GM23248 (cell line): ENCODE measurements at regions not wholly inside any gene's neighbourhood (a gene's known extent, or its start where the extent isn't known, plus 50 kb on each side); places are given as distances from the start of the nearest gene placed in this dataset.

Experiments used
- EZH2 ChIP-seq: fragments of 200-600 bp; sonication (generic); IDR thresholded peaks from 2 replicates; pipeline ENCODE4 v1.6.1; 2018; ENCODE audit warnings: antibody characterized with exemption, mild to moderate bottlenecking; ENCODE audit not compliant: insufficient read depth, poor library complexity, severe bottlenecking
- EZH2phosphoT487 ChIP-seq: fragments of 200-600 bp; sonication (generic); IDR thresholded peaks from 2 replicates; pipeline ENCODE4 v1.6.1; 2018; ENCODE audit warnings: antibody characterized with exemption, moderate library complexity, mild to moderate bottlenecking, low read depth; ENCODE audit not compliant: insufficient read depth

DNA sequence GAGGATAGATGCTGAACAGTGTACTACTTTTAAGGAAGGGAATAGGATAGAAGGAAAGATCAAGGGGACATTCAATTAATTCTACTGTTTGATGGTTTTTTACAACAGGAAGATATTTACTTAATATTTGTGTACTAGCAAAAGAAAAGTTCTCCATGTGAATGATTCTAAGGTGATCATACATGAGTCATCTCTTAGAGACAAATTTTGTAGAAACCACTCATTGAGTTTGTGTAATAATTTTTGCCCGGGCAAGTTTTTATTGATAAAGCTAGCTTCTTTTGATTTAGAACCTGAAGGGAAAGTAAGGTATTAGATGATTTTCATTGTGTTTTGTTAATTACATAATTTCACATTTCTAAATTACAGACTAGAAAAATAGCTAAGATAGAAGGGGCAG is 172.8 kb upstream of the PSMD7 start:
- no peak for TF ChIP-seq EZH2
- no peak for TF ChIP-seq EZH2phosphoT487
